ENCODE measurements at regions not wholly inside any gene's neighbourhood (a gene's known extent, or its start where the extent isn't known, plus 50 kb on each side); places are given as distances from the start of the nearest gene placed in this dataset.

- 2% methylated on average over 1 of the region's 1 CpG for WGBS (ENCODE audit: low lambda C conversion rate)
- no TSS peak for BruUV-seq (replicated peaks)
Measured at GRCh38 chr2:6641956-6642355, 223.8 kb downstream of the CMPK2 start.

GRCh38 chr2:6644261-6644660 is 221.4 kb downstream of the CMPK2 start:
- Histone ChIP-seq H3K27me3 (ENCODE audit: control insufficient read depth in 1 of 2, insufficient read depth in 2 of 2, low read length in 2 of 2) (no peaks in the 10 kb centered on the region), H3K79me2 (ENCODE audit: insufficient read depth, low read length) (no peaks in the 10 kb centered on the region), H3K9me3 (ENCODE audit: low read length) (no peaks in the 10 kb centered on the region), H3K27ac (ENCODE audit: extremely low read length, insufficient read depth, low read length) (no peak overlapping the region), H4K20me1 (ENCODE audit: insufficient read depth, low read length) (no peaks in the 10 kb centered on the region), H3K4me2 (ENCODE audit: low read depth, low read length) (no peak overlapping the region), H3K4me3 (replicated peaks in 1 of 3; ENCODE audit: insufficient read depth in 1 of 3, low read depth in 2 of 3, low read length in 3 of 3) (no peak overlapping the region), H3K4me1 (ENCODE audit: insufficient read depth, low read length) (no peaks in the 10 kb centered on the region), H2AFZ (ENCODE audit: low read length) (no peak overlapping the region), H3K9ac (ENCODE audit: insufficient read depth, low read depth, low read length) (no peak overlapping the region), H3K36me3 (replicated peaks in 1 of 2; ENCODE audit: control insufficient read depth in 1 of 2, insufficient read depth in 2 of 2, low read length in 2 of 2) (no peaks in the 10 kb centered on the region)
- no peak for DNase-seq (ENCODE audit: low spot score)
- TF ChIP-seq ZNF784 (CRISPR knock-in tag; IDR thresholded peaks at IDR 0.05; ENCODE audit: borderline replicate concordance): no peak
- no peak for TF ChIP-seq ZNF605 (CRISPR knock-in tag; IDR thresholded peaks at IDR 0.05)
- TF ChIP-seq GZF1 (CRISPR knock-in tag; IDR thresholded peaks at IDR 0.05): no peak
- TF ChIP-seq ZNF253 (CRISPR knock-in tag; IDR thresholded peaks at IDR 0.05; ENCODE audit: borderline replicate concordance): no peak
- no peak for TF ChIP-seq RXRB (CRISPR knock-in tag; IDR thresholded peaks at IDR 0.05; ENCODE audit: borderline replicate concordance)
- no peak for TF ChIP-seq MLX (CRISPR knock-in tag; IDR thresholded peaks at IDR 0.05)
- 2% methylated on average over 2 of the region's 2 CpGs for WGBS (ENCODE audit: low lambda C conversion rate)
- in situ Hi-C loops (cut with HindIII; ENCODE audit: extremely low pct_ligation_motif_present, low pct_unique_long_range_greater_than_20kb): no loop called here
- POLR2A ChIA-PET: no interaction called here
- CTCF ChIA-PET (ENCODE audit: low intra/inter-chr PET ratio, low total read pairs): no interaction called here
- FAIRE-seq: no peak
- BruUV-seq (replicated peaks): no TSS peak
- intact Hi-C loops (cut with micrococcal nuclease; ENCODE audit: unreplicated experiment): no loop called here
- ATAC-seq: no peak

More at GRCh38 chr2:6641956-6642355, 223.8 kb downstream of the CMPK2 start:
- Histone ChIP-seq H3K79me2 (ENCODE audit: insufficient read depth, low read length) (no peaks in the 10 kb centered on the region), H3K27me3 (ENCODE audit: control insufficient read depth in 1 of 2, insufficient read depth in 2 of 2, low read length in 2 of 2) (no peaks in the 10 kb centered on the region), H3K9me3 (ENCODE audit: low read length) (no peaks in the 10 kb centered on the region), H3K36me3 (replicated peaks in 1 of 2; ENCODE audit: control insufficient read depth in 1 of 2, insufficient read depth in 2 of 2, low read length in 2 of 2) (no peaks in the 10 kb centered on the region), H3K4me2 (ENCODE audit: low read depth, low read length) (no peak overlapping the region), H3K27ac (ENCODE audit: extremely low read length, insufficient read depth, low read length) (no peak overlapping the region), H4K20me1 (ENCODE audit: insufficient read depth, low read length) (no peaks in the 10 kb centered on the region), H2AFZ (ENCODE audit: low read length) (no peak overlapping the region), H3K9ac (ENCODE audit: insufficient read depth, low read depth, low read length) (no peak overlapping the region), H3K4me3 (replicated peaks in 1 of 3; ENCODE audit: insufficient read depth in 1 of 3, low read depth in 2 of 3, low read length in 3 of 3) (no peak overlapping the region), H3K4me1 (ENCODE audit: insufficient read depth, low read length) (no peaks in the 10 kb centered on the region)
- TF ChIP-seq CHD4 (IDR thresholded peaks at IDR 0.05; ENCODE audit: borderline replicate concordance, low read length) (no peak), PHF5A (CRISPR knock-in tag; IDR thresholded peaks at IDR 0.05; ENCODE audit: low read depth, unreplicated experiment) (no peak), ZNF616 (CRISPR knock-in tag; IDR thresholded peaks at IDR 0.05; ENCODE audit: low read depth) (no peak)
- ATAC-seq (no peak), FAIRE-seq (no peak), DNase-seq (ENCODE audit: low spot score) (no peak)
- POLR2A ChIA-PET: no interaction called here
- CTCF ChIA-PET (ENCODE audit: low intra/inter-chr PET ratio, low total read pairs): no interaction called here
- in situ Hi-C loops (cut with HindIII; ENCODE audit: extremely low pct_ligation_motif_present, low pct_unique_long_range_greater_than_20kb): no loop called here
- intact Hi-C loops (cut with micrococcal nuclease; ENCODE audit: unreplicated experiment): no loop called here

All from HepG2 (cell line).